ENCODE measurements at regions not wholly inside any gene's neighbourhood (a gene's known extent, or its start where the extent isn't known, plus 50 kb on each side); places are given as distances from the start of the nearest gene placed in this dataset.

DNA sequence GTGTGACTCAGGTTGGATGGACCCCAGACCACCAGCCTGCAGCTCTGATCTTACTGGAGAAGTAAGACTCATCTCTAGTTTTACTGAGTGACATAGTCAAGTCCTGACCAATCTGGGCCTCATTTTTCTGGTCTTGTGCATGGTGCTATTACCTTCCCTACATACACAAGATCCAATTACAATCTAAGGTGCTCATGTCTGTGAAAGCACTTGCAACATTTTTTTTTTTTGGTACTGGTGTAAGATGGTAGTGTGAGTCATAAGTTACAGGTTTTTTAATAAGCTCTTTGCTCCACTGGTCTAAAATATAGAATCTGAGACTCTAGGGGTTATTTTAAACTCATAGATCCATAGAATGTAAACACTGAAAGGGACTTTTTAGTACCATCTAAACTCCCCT lies 117.3 kb upstream of the EFEMP1 start:
- TF ChIP-seq CTCF (IDR thresholded peaks at IDR 0.05; ENCODE audit: low read length) (no peak), EZH2 (IDR thresholded peaks at IDR 0.05; ENCODE audit: borderline replicate concordance, low read length) (no peak)
